Activated CD4-positive, alpha-beta T cell treated with anti-CD3 and anti-CD28 coated beads, Interleukin-2, amount 10 ng/mL, durations not matched to agents 24 days and 14 days (primary cell): ENCODE measurements at regions not wholly inside any gene's neighbourhood (a gene's known extent, or its start where the extent isn't known, plus 50 kb on each side); places are given as distances from the start of the nearest gene placed in this dataset.

Source experiments
- DNase-seq: peaks from one replicate; pipeline ENCODE4 v3.0.0; 2022
- H3K27ac Mint-ChIP-seq: one replicate; pipeline ENCODE4 v1.8.0; 2022; ENCODE audit warnings: mild to moderate bottlenecking, mixed read lengths
- H3K27me3 Mint-ChIP-seq: one replicate; pipeline ENCODE4 v1.8.0; 2022; ENCODE audit warnings: mixed read lengths
- H3K36me3 Mint-ChIP-seq: one replicate; pipeline ENCODE4 v1.8.0; 2022; ENCODE audit warnings: low read depth, mild to moderate bottlenecking, mixed read lengths
- H3K4me1 Mint-ChIP-seq: one replicate; pipeline ENCODE4 v1.8.0; 2021; ENCODE audit warnings: mixed read lengths
- H3K4me3 Mint-ChIP-seq: one replicate; pipeline ENCODE4 v1.8.0; 2022; ENCODE audit warnings: mild to moderate bottlenecking, moderate library complexity, mixed read lengths
- H3K9me3 Mint-ChIP-seq: one replicate; pipeline ENCODE4 v1.8.0; 2021; ENCODE audit warnings: mixed read lengths
- intact Hi-C: fragments of 100-400 bp; cut with micrococcal nuclease; formaldehyde crosslinking; loops from one replicate; pipeline ENCODE4 v1.15.1; 2023

DNA sequence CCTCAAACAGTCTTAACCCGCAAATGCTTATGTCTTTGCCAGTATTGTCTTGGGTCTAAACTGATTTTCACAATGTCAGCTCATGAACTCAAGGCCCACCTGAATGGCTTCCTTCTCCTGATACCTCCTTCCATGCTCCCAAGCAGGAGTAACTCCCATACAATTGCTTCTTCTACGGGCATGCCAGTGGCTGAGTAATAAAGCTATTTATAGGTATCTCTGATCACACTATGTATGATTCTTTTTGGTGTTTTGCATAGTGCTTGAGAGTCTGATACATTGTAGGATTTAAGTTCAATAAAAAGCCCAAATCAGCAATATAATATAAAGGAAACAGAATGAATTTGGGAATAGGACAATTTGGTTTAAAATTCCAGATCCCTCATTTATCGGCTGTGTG lies 235.0 kb upstream of the DCN start:
- H3K27ac Mint-ChIP-seq, result no peak overlapping the region
- no peaks in the 10 kb centered on the region for H3K4me1 Mint-ChIP-seq
- intact Hi-C loops, result no loop called here
- peaks cover under 1% of the 10 kb centered on the region for H3K27me3 Mint-ChIP-seq
- H3K36me3 Mint-ChIP-seq, result no peaks in the 10 kb centered on the region
- no peak for DNase-seq
- no peak overlapping the region for H3K4me3 Mint-ChIP-seq
- no peaks in the 10 kb centered on the region for H3K9me3 Mint-ChIP-seq

DNA sequence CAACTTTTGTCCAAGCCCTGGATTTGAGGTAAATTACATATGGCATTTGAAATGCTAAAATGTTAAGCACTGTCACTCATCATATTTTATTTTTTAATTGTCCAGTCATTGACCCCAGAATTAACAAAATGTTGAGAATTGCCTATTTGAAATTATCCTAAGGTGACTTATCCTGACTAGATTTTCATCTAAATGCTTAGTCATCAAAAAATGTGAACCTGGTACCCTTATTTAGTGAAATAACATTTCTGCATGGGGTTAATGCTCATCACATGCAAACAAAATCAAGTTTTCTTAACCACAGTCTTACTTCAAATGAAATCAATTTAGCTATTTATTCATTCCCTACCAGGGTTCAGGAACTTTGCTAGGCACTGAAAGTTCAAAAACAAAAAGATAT lies 232.0 kb upstream of the DCN start:
- intact Hi-C loops, result no loop called here
- no peaks in the 10 kb centered on the region for H3K4me1 Mint-ChIP-seq
- no peak for DNase-seq
- H3K27ac Mint-ChIP-seq, result no peak overlapping the region
- H3K9me3 Mint-ChIP-seq, result no peaks in the 10 kb centered on the region
- no peaks in the 10 kb centered on the region for H3K36me3 Mint-ChIP-seq
- H3K4me3 Mint-ChIP-seq, result no peak overlapping the region
- H3K27me3 Mint-ChIP-seq, result no peaks in the 10 kb centered on the region

DNA sequence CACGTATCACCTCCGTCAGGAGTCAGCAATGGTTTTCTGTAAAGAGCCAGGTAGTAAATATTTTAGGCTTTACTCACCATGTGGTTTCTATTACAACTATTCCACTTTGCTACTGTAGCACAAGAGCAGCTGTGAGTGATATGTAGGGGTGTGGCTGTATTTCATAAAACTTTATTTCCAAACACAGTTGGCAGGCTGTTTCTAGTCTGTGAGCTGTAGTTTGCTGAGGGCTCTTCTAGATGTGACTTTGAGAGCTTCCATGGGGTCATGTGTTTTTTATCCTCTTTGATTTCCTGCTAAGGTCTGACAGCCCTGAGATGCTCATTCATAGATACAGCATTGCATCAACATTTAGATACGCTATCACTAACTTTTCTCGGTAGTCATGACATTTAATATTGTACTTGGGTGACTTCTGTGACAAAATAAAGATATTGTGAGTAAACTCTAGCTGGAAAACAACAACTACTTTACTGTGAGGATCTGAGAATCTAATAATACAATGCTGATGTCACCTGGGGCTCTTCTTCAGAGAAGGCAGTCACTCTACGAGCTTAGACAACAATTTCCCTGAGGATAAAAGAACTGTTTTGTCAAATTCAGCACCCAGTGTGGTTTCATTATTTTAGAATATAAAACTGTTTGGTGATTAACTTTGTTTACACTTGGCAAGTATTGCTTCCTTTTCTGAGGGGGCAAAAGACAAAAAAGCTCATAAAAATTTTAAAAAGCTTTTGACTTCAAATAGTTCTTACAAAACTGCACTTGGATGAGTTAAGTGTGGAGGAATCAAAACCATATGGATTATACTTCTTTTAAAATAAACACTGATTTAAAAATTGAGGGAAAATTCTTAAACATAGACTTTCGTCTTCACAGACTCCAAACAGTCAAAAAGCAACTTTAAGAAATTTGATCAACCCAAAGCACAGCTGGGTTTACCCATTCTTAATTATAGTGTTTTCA lies 231.2 kb upstream of the DCN start:
- H3K4me3 Mint-ChIP-seq, result no peak overlapping the region
- no peaks in the 10 kb centered on the region for H3K36me3 Mint-ChIP-seq
- no peaks in the 10 kb centered on the region for H3K9me3 Mint-ChIP-seq
- intact Hi-C loops, result no loop called here
- no peak for DNase-seq
- H3K27ac Mint-ChIP-seq, result no peak overlapping the region
- no peaks in the 10 kb centered on the region for H3K27me3 Mint-ChIP-seq
- H3K4me1 Mint-ChIP-seq, result no peaks in the 10 kb centered on the region

DNA sequence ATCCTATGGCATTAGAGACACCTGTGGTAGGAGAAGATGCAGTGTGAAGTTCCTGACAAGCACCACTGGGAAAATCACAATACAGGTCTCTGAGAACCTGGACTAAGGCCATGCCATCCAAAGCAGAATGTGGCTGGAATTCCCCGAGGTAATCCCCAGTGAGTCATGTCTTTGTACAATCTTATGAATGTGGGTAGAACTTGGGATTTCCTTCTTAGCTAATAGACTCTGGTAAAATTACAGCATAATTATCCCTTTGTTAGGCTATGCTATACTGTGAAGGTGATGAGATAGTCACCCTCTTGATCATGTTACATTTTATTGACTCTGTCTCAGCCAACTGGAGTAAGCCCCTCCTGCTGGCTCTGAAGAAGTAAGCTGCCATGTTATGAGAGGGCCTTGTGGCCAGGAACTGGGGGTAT lies 224.3 kb upstream of the DCN start:
- intact Hi-C loops, result no loop called here
- H3K27me3 Mint-ChIP-seq, result peaks cover 3% of the 10 kb centered on the region
- H3K4me3 Mint-ChIP-seq, result no peak overlapping the region
- H3K4me1 Mint-ChIP-seq, result peaks cover 3% of the 10 kb centered on the region
- H3K9me3 Mint-ChIP-seq, result no peaks in the 10 kb centered on the region
- H3K27ac Mint-ChIP-seq, result no peak overlapping the region
- H3K36me3 Mint-ChIP-seq, result no peaks in the 10 kb centered on the region
- DNase-seq, result no peak

DNA sequence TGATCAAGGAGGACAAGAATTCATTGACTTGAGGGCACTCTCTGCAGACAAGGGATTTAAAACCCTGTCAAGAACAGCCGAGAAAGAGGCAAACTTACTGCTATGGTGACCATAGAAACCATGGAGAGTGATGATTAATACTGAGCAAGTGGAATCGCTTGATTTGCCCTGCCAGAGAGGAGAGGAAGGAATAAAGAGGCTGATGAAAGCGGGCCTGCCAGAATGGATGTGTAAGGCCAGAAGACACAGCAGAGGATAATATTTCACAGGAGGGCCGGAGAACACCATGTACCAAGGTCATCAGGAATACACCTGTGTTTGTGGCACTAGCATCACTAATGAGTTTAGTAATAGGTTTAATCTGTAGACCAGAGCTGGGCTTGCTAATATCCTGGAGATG lies 221.8 kb upstream of the DCN start:
- Mint-ChIP-seq H3K9me3 (no peaks in the 10 kb centered on the region), H3K36me3 (no peaks in the 10 kb centered on the region), H3K4me1 (peaks cover 3% of the 10 kb centered on the region), H3K4me3 (no peak overlapping the region), H3K27me3 (peaks cover 3% of the 10 kb centered on the region), H3K27ac (no peak overlapping the region)
- DNase-seq, result no peak
- intact Hi-C loops, result no loop called here

DNA sequence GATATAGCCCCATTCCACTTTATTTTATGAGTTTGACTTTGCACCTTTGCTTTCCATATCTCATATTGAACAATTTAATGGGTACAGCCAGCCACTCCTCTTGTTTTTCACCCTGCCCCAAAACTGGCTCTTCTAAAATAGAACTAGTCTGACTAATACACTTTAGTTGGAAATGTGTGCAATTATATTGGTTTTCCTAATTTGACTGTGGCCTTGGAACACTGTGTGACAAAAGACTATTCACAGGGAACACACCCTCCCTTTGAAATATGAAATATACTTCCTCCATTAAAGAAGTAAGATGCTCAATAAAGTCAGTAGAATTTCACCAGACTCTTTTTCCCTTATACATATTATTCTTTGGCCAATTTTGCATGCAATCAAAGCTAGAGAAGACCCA lies 218.6 kb upstream of the DCN start:
- intact Hi-C loops, result no loop called here
- no peak for DNase-seq
- H3K4me1 Mint-ChIP-seq, result peaks cover 5% of the 10 kb centered on the region

DNA sequence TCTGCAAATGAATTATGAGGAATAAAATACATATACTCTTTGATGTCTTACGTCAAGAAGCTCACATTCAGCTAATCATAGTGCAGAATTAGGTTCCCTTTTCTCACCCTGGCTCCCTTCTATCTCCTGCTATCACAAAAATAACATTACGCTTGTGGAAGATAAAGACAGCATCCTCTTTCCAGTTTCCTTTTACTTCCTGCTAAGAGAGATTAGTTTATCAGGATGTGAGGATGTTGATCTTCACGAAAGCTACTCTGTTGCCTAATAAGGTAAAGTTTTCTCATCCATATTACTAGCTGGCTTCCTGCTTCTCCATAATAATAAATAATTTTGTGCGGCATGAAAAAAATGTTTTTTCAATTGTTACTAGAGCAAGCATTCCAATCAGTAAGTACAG lies 217.7 kb upstream of the DCN start:
- Mint-ChIP-seq H3K27ac (no peak overlapping the region), H3K36me3 (no peaks in the 10 kb centered on the region), H3K9me3 (no peaks in the 10 kb centered on the region), H3K4me1 (peaks cover 5% of the 10 kb centered on the region), H3K4me3 (no peak overlapping the region), H3K27me3 (peaks cover 3% of the 10 kb centered on the region)
- intact Hi-C loops, result no loop called here
- no peak for DNase-seq

More for the DNA sequence above, 218.6 kb upstream of the DCN start:
- H3K27me3 Mint-ChIP-seq, result peaks cover 3% of the 10 kb centered on the region
- no peaks in the 10 kb centered on the region for H3K9me3 Mint-ChIP-seq
- no peaks in the 10 kb centered on the region for H3K36me3 Mint-ChIP-seq
- H3K27ac Mint-ChIP-seq, result no peak overlapping the region
- no peak overlapping the region for H3K4me3 Mint-ChIP-seq

DNA sequence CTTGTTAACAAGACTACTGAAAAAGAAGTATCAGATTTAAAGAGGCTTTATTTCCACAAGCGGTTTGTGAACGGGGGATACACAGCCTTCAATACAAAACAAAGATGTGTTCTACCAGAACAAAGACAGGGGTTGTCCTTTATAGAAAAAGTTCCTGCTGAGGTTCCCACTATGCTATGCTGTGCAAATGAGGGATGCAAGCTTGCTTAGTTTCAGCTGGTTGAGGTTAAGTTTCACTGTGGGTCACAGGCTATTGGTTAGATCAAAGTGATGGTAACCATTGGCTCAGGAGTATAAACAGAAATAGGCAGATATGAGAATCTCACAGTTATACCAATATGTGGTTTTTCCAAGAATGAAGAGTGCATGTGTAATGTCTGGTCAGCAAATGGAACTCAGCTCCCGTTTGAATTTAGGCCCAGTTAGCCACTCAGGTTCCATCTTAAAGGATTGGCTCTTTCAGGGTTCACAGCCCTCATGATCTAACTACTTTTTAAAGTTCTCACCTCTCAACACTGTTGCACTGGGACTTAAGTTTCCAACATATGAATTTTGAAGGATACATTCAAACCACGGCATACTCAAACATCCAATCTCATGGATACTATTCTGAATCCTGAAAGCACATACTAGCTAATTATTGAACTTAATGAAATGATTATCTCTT lies 215.4 kb upstream of the DCN start:
- intact Hi-C loops, result no loop called here
- Mint-ChIP-seq H3K36me3 (no peaks in the 10 kb centered on the region), H3K4me3 (no peak overlapping the region)

DNA sequence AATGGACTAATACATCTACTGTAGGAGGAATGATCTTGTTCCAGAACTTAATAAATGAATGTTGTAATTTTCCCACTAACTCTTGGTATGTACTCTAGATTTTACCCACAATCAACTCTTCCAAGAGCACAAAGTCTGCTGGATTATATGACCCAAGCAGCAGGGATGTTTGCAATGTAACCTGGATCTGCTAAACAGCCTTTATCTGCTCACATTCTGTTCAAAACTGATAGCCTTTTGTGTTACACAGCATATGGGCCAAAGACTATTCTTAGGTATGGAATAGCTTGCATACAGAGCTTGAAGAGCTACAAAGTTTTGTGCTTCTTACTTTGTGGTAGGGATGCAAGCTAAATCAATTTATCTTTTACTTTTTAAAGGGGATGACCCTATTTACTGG lies 213.7 kb upstream of the DCN start:
- peaks cover 5% of the 10 kb centered on the region for H3K4me1 Mint-ChIP-seq
- no peak overlapping the region for H3K4me3 Mint-ChIP-seq
- peaks cover 3% of the 10 kb centered on the region for H3K9me3 Mint-ChIP-seq
- intact Hi-C loops, result no loop called here
- H3K27me3 Mint-ChIP-seq, result no peaks in the 10 kb centered on the region
- H3K36me3 Mint-ChIP-seq, result no peaks in the 10 kb centered on the region
- H3K27ac Mint-ChIP-seq, result no peak overlapping the region
- DNase-seq, result no peak

More for the DNA sequence above, 215.4 kb upstream of the DCN start:
- H3K27ac Mint-ChIP-seq, result no peak overlapping the region
- no peak for DNase-seq
- peaks cover 5% of the 10 kb centered on the region for H3K4me1 Mint-ChIP-seq
- H3K27me3 Mint-ChIP-seq, result peaks cover 3% of the 10 kb centered on the region
- H3K9me3 Mint-ChIP-seq, result peaks cover 3% of the 10 kb centered on the region

DNA sequence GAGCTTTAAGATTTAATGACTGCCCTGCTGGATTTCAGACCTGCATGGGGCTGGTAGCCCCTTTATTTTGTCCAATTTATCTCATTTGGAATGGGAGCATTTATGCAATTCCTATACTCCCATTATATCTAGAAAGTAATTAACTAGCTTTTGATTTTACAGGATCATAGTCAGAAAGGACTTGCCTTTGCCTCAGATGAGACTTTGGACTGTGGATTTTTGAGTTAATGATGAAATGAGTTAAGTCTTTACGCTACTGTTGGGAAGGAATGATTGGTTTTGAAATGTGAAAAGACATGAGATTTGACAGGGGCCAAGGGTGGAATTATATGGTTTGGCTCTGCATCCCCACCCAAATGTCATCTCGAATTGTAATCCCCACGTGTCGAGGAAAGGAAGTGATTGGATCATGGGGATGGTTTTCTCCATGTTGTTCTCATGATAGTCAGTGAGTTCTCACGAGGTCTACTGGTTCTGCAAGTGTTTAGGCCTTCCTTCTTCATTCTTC lies 213.1 kb upstream of the DCN start:
- intact Hi-C loops, result no loop called here
- H3K27me3 Mint-ChIP-seq, result no peaks in the 10 kb centered on the region
- no peak overlapping the region for H3K27ac Mint-ChIP-seq
- H3K4me1 Mint-ChIP-seq, result peaks cover 5% of the 10 kb centered on the region
- H3K9me3 Mint-ChIP-seq, result peaks cover 3% of the 10 kb centered on the region
- no peaks in the 10 kb centered on the region for H3K36me3 Mint-ChIP-seq
- H3K4me3 Mint-ChIP-seq, result no peak overlapping the region
- DNase-seq, result no peak

DNA sequence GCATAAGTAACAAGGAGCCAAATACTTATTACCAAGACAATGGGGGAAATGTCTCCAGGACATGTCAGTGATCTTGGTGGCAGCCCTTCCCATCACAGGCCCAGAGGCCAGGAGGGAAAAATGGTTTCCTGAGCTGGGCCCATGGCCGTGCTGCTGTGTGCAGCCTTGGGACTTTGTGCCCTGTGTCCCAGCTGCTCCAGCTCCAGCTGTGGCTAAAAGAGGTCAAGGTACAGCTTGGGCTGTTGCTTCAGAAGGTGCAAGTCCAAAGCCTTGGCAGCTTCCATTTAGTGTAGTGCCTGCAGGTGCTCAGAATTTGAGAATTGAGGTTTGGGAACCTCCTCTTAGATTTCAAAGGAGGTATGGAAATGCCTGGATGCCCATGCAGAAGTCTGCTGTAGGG lies 212.3 kb upstream of the DCN start:
- Mint-ChIP-seq H3K4me1 (peaks cover 5% of the 10 kb centered on the region), H3K27ac (no peak overlapping the region), H3K36me3 (no peaks in the 10 kb centered on the region), H3K9me3 (peaks cover 3% of the 10 kb centered on the region), H3K4me3 (no peak overlapping the region), H3K27me3 (no peaks in the 10 kb centered on the region)
- DNase-seq, result no peak
- intact Hi-C loops, result no loop called here

DNA sequence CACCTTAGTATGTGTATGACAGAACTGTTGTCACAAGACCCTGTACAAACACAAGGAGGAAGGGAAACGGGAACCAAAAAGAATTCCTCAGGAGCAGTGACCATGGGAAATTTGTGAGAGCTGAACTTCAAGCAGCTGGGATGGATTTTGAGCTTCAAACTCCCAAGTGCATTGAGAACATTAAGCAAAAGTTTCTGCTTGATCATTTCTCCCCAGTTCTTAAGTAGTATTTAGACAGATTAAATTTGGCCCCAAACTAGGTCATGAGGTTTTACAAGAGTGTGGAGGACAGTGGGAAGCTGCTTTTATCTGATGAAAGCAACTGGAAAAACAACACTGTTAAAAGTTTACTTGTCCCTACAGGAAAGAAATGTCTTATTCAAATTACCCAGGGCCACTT lies 206.0 kb upstream of the DCN start:
- Mint-ChIP-seq H3K4me3 (no peak overlapping the region), H3K27ac (no peak overlapping the region), H3K27me3 (peaks cover 6% of the 10 kb centered on the region), H3K9me3 (no peaks in the 10 kb centered on the region), H3K4me1 (no peaks in the 10 kb centered on the region), H3K36me3 (no peaks in the 10 kb centered on the region)
- intact Hi-C loops, result loop anchor here (10.0 kb wide), 1 partner anchor 1086 kb away; no protein-coding TSS in a partner anchor
- DNase-seq, result no peak

DNA sequence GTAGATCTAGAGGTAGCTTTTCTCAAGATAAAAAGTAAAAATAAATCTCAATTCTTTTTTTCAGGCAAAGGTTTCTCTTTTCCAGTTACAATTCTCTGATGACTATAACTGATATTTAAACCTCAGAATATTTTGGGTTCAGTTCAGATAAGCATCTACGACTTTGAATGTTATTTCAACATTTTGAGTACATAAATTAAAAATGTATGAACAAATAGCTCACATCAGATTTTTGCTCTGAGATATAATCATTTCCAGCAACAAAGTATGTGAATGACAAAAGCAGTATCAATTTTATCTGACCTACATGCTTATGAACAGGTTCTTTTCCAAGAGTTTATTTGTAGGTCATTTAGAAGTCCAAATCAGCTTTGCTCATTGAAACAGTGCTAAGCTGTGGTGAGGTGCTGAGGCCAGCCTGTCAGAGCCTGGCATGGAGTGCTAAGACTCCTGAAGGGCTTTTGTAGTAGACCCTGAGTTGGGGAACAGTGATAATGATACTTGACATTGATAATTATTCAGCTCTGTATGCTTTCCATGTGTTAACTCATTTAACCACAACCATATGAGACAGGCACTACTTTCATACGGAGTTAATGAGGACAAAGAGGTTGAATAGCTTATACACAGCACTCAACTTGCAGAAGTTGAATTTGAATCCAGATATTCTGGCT lies 205.0 kb upstream of the DCN start:
- H3K36me3 Mint-ChIP-seq, result no peaks in the 10 kb centered on the region
- H3K27ac Mint-ChIP-seq, result no peak overlapping the region
- H3K9me3 Mint-ChIP-seq, result no peaks in the 10 kb centered on the region
- peaks cover 6% of the 10 kb centered on the region for H3K27me3 Mint-ChIP-seq
- no peak for DNase-seq
- H3K4me1 Mint-ChIP-seq, result no peaks in the 10 kb centered on the region
- intact Hi-C loops, result loop anchor here (10.0 kb wide), 1 partner anchor 1087 kb away; no protein-coding TSS in a partner anchor
- no peak overlapping the region for H3K4me3 Mint-ChIP-seq

DNA sequence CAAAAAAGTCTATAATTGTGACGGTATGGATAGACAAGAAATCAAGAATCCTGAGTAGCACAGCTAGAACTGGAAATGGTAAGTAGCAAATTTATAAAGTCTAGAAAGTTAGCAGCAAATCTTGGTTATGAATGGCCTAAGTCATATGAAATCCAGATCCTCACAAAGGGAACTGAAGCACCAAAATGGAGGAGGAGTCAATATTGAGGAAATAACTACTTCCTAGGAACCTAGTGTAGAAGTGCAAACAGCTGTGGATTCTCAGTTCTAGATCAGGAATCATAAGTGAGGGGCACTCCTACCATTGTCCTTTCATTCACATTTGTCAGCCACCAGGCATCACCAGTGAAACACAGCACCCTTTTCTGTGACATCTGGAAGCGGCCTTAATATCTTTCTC lies 202.2 kb upstream of the DCN start:
- H3K4me1 Mint-ChIP-seq, result peaks cover 7% of the 10 kb centered on the region
- H3K27me3 Mint-ChIP-seq, result peaks cover 11% of the 10 kb centered on the region
- H3K36me3 Mint-ChIP-seq, result no peaks in the 10 kb centered on the region
- no peak overlapping the region for H3K27ac Mint-ChIP-seq
- no peak overlapping the region for H3K4me3 Mint-ChIP-seq
- DNase-seq, result no peak
- intact Hi-C loops, result loop anchor here (10.0 kb wide), 1 partner anchor 1090 kb away; no protein-coding TSS in a partner anchor
- H3K9me3 Mint-ChIP-seq, result no peaks in the 10 kb centered on the region
